ENCODE measurements at regions not wholly inside any gene's neighbourhood (a gene's known extent, or its start where the extent isn't known, plus 50 kb on each side); places are given as distances from the start of the nearest gene placed in this dataset.

GRCh38 chr4:132865458-132865857, 283.6 kb upstream of the PCDH10 start:
- H3K4me1 Mint-ChIP-seq = no peaks in the 10 kb centered on the region
- no peak overlapping the region for H3K4me3 Mint-ChIP-seq
- H3K9me3 Mint-ChIP-seq = peaks cover 0 to 6% (median 2%) of the 10 kb centered on the region in 3 donors
- no peaks in the 10 kb centered on the region for H3K27me3 Mint-ChIP-seq
- H3K27ac Mint-ChIP-seq = no peak overlapping the region
- no peaks in the 10 kb centered on the region for H3K36me3 Mint-ChIP-seq

- Mint-ChIP-seq H3K27me3 (no peaks in the 10 kb centered on the region), H3K4me1 (no peaks in the 10 kb centered on the region), H3K4me3 (no peak overlapping the region), H3K27ac (peak overlapping the region in 1 of 3 donors; percentile 39), H3K36me3 (no peaks in the 10 kb centered on the region), H3K9me3 (peaks cover 0 to 6% (median 2%) of the 10 kb centered on the region in 3 donors)
Measured at GRCh38 chr4:132865922-132866321, 283.2 kb upstream of the PCDH10 start.

GRCh38 chr4:132866616-132867015, 282.5 kb upstream of the PCDH10 start:
- no peak overlapping the region for H3K27ac Mint-ChIP-seq
- H3K27me3 Mint-ChIP-seq = no peaks in the 10 kb centered on the region
- H3K4me3 Mint-ChIP-seq = no peak overlapping the region
- H3K4me1 Mint-ChIP-seq = no peaks in the 10 kb centered on the region
- H3K9me3 Mint-ChIP-seq = peaks cover 0 to 2% (median 2%) of the 10 kb centered on the region in 3 donors
- H3K36me3 Mint-ChIP-seq = no peaks in the 10 kb centered on the region

- H3K27me3 Mint-ChIP-seq = no peaks in the 10 kb centered on the region
- no peak overlapping the region for H3K27ac Mint-ChIP-seq
- H3K36me3 Mint-ChIP-seq = no peaks in the 10 kb centered on the region
- peaks cover 0 to 6% (median 5%) of the 10 kb centered on the region in 3 donors for H3K9me3 Mint-ChIP-seq
- no peak overlapping the region for H3K4me3 Mint-ChIP-seq
- H3K4me1 Mint-ChIP-seq = no peaks in the 10 kb centered on the region
Measured at GRCh38 chr4:132893787-132894186, 255.3 kb upstream of the PCDH10 start.

- Mint-ChIP-seq H3K4me3 (no peak overlapping the region), H3K9me3 (peaks cover 2 to 7% (median 2%) of the 10 kb centered on the region in 3 donors), H3K36me3 (no peaks in the 10 kb centered on the region), H3K4me1 (no peaks in the 10 kb centered on the region), H3K27me3 (no peaks in the 10 kb centered on the region), H3K27ac (no peak overlapping the region)
Measured at GRCh38 chr4:132901224-132901623, 247.9 kb upstream of the PCDH10 start.

- H3K36me3 Mint-ChIP-seq = no peaks in the 10 kb centered on the region
- no peaks in the 10 kb centered on the region for H3K27me3 Mint-ChIP-seq
- H3K9me3 Mint-ChIP-seq = peaks cover 0 to 6% (median 2%) of the 10 kb centered on the region in 3 donors
- H3K4me3 Mint-ChIP-seq = no peak overlapping the region
- no peak overlapping the region for H3K27ac Mint-ChIP-seq
- no peaks in the 10 kb centered on the region for H3K4me1 Mint-ChIP-seq
Measured at GRCh38 chr4:132910229-132910748, 238.8 kb upstream of the PCDH10 start.

GRCh38 chr4:132918096-132918495, 231.0 kb upstream of the PCDH10 start:
- H3K36me3 Mint-ChIP-seq = no peaks in the 10 kb centered on the region
- no peak overlapping the region for H3K27ac Mint-ChIP-seq
- H3K4me1 Mint-ChIP-seq = no peaks in the 10 kb centered on the region
- H3K27me3 Mint-ChIP-seq = no peaks in the 10 kb centered on the region
- no peak overlapping the region for H3K4me3 Mint-ChIP-seq
- H3K9me3 Mint-ChIP-seq = no peaks in the 10 kb centered on the region

- Mint-ChIP-seq H3K9me3 (peaks cover 0 to 4% (median 0%) of the 10 kb centered on the region in 3 donors), H3K4me3 (no peak overlapping the region), H3K27ac (no peak overlapping the region), H3K4me1 (no peaks in the 10 kb centered on the region), H3K36me3 (no peaks in the 10 kb centered on the region), H3K27me3 (no peaks in the 10 kb centered on the region)
Measured at GRCh38 chr4:132923516-132923915, 225.6 kb upstream of the PCDH10 start.

- peaks cover 2 to 6% (median 4%) of the 10 kb centered on the region in 3 donors for H3K9me3 Mint-ChIP-seq
- H3K27ac Mint-ChIP-seq = no peak overlapping the region
- no peaks in the 10 kb centered on the region for H3K36me3 Mint-ChIP-seq
- H3K27me3 Mint-ChIP-seq = no peaks in the 10 kb centered on the region
- no peak overlapping the region for H3K4me3 Mint-ChIP-seq
- no peaks in the 10 kb centered on the region for H3K4me1 Mint-ChIP-seq
Measured at GRCh38 chr4:132934911-132935310, 214.2 kb upstream of the PCDH10 start.

GRCh38 chr4:132955146-132955545, 193.9 kb upstream of the PCDH10 start:
- Mint-ChIP-seq H3K4me3 (no peak overlapping the region), H3K4me1 (no peaks in the 10 kb centered on the region)

GRCh38 chr4:132956962-132957361, 192.1 kb upstream of the PCDH10 start:
- H3K27me3 Mint-ChIP-seq = no peaks in the 10 kb centered on the region
- H3K36me3 Mint-ChIP-seq = no peaks in the 10 kb centered on the region

More at GRCh38 chr4:132955146-132955545, 193.9 kb upstream of the PCDH10 start:
- H3K36me3 Mint-ChIP-seq = no peaks in the 10 kb centered on the region
- peaks cover 0 to 3% (median 2%) of the 10 kb centered on the region in 3 donors for H3K9me3 Mint-ChIP-seq
- no peak overlapping the region for H3K27ac Mint-ChIP-seq
- no peaks in the 10 kb centered on the region for H3K27me3 Mint-ChIP-seq

GRCh38 chr4:132958457-132959263, 190.4 kb upstream of the PCDH10 start:
- Mint-ChIP-seq H3K27me3 (no peaks in the 10 kb centered on the region), H3K27ac (no peak overlapping the region), H3K36me3 (no peaks in the 10 kb centered on the region), H3K4me3 (no peak overlapping the region), H3K4me1 (no peaks in the 10 kb centered on the region), H3K9me3 (no peaks in the 10 kb centered on the region)

More at GRCh38 chr4:132956962-132957361, 192.1 kb upstream of the PCDH10 start:
- Mint-ChIP-seq H3K4me1 (no peaks in the 10 kb centered on the region), H3K4me3 (no peak overlapping the region), H3K27ac (no peak overlapping the region), H3K9me3 (no peaks in the 10 kb centered on the region)

- no peaks in the 10 kb centered on the region for H3K36me3 Mint-ChIP-seq
- H3K4me1 Mint-ChIP-seq = no peaks in the 10 kb centered on the region
- no peak overlapping the region for H3K27ac Mint-ChIP-seq
- H3K9me3 Mint-ChIP-seq = peaks cover 1 to 13% (median 1%) of the 10 kb centered on the region in 3 donors
- H3K4me3 Mint-ChIP-seq = no peak overlapping the region
- no peaks in the 10 kb centered on the region for H3K27me3 Mint-ChIP-seq
Measured at GRCh38 chr4:132981611-132982010, 167.5 kb upstream of the PCDH10 start.

- no peaks in the 10 kb centered on the region for H3K4me1 Mint-ChIP-seq
- no peaks in the 10 kb centered on the region for H3K36me3 Mint-ChIP-seq
- no peaks in the 10 kb centered on the region for H3K27me3 Mint-ChIP-seq
- no peak overlapping the region for H3K27ac Mint-ChIP-seq
- H3K4me3 Mint-ChIP-seq = no peak overlapping the region
- H3K9me3 Mint-ChIP-seq = peaks cover 1 to 13% (median 1%) of the 10 kb centered on the region in 3 donors
Measured at GRCh38 chr4:132982151-132982550, 166.9 kb upstream of the PCDH10 start.

GRCh38 chr4:132991111-132991510, 158.0 kb upstream of the PCDH10 start:
- H3K9me3 Mint-ChIP-seq = no peaks in the 10 kb centered on the region
- H3K27ac Mint-ChIP-seq = no peak overlapping the region
- no peak overlapping the region for H3K4me3 Mint-ChIP-seq
- H3K36me3 Mint-ChIP-seq = no peaks in the 10 kb centered on the region
- H3K4me1 Mint-ChIP-seq = no peaks in the 10 kb centered on the region
- H3K27me3 Mint-ChIP-seq = no peaks in the 10 kb centered on the region

GRCh38 chr4:132992686-132993085, 156.4 kb upstream of the PCDH10 start:
- Mint-ChIP-seq H3K4me3 (no peak overlapping the region), H3K27me3 (no peaks in the 10 kb centered on the region), H3K4me1 (no peaks in the 10 kb centered on the region), H3K27ac (no peak overlapping the region), H3K36me3 (no peaks in the 10 kb centered on the region), H3K9me3 (no peaks in the 10 kb centered on the region)
